GM12878 (cell line): ENCODE measurements at regions not wholly inside any gene's neighbourhood (a gene's known extent, or its start where the extent isn't known, plus 50 kb on each side); places are given as distances from the start of the nearest gene placed in this dataset.

Experiments
- BCL3 ChIP-seq: IDR thresholded peaks from 2 replicates; pipeline ENCODE4 v1.6.1; 2011; ENCODE audit warnings: borderline replicate concordance, low read depth, mild to moderate bottlenecking, moderate library complexity, low read length; ENCODE audit not compliant: insufficient read depth, poor library complexity, severe bottlenecking
- BCLAF1 ChIP-seq: fragments of 450-650 bp; IDR thresholded peaks from 2 replicates; pipeline ENCODE4 v1.6.1; 2017; ENCODE audit warnings: antibody characterized with exemption, mild to moderate bottlenecking, moderate library complexity
- CHD1 ChIP-seq: IDR thresholded peaks from 2 replicates; pipeline ENCODE4 v1.6.1; 2012; ENCODE audit warnings: low read depth, low read length, improper control_type of control experiment
- CREM ChIP-seq: IDR thresholded peaks from 2 replicates; pipeline ENCODE4 v1.6.1; 2014; ENCODE audit warnings: antibody characterized with exemption, low read depth
- HSF1 ChIP-seq: fragments of 150-350 bp; IDR thresholded peaks from 2 replicates; pipeline ENCODE4 v1.6.1; 2014; ENCODE audit warnings: mild to moderate bottlenecking, low read depth, low read length
- NFYA ChIP-seq: IDR thresholded peaks from 2 replicates; pipeline ENCODE4 v1.6.1; 2011; ENCODE audit warnings: low read depth, mild to moderate bottlenecking, low read length, improper control_type of control experiment, borderline replicate concordance
- PAX8 ChIP-seq: fragments of 450-650 bp; IDR thresholded peaks from 2 replicates; pipeline ENCODE4 v1.6.1; 2017; ENCODE audit warnings: mild to moderate bottlenecking, moderate library complexity
- POLR2AphosphoS5 ChIP-seq: IDR thresholded peaks from 2 replicates; pipeline ENCODE4 v1.6.1; 2011; ENCODE audit warnings: mild to moderate bottlenecking, low read length, inconsistent platforms
- RELB ChIP-seq: fragments of 450-650 bp; IDR thresholded peaks from 2 replicates; pipeline ENCODE4 v1.6.1; 2017; ENCODE audit warnings: low read depth, mild to moderate bottlenecking, moderate library complexity
- SMAD5 ChIP-seq: IDR thresholded peaks from 2 replicates; pipeline ENCODE4 v1.6.1; 2016; ENCODE audit warnings: antibody characterized with exemption, low read depth
- USF2 ChIP-seq: IDR thresholded peaks from 2 replicates; pipeline ENCODE4 v1.6.1; 2011; ENCODE audit warnings: low read depth, low read length, improper control_type of control experiment, borderline replicate concordance
- ZBTB40 ChIP-seq: fragments of 450-650 bp; IDR thresholded peaks from 2 replicates; pipeline ENCODE4 v1.6.1; 2016; ENCODE audit warnings: mild to moderate bottlenecking, moderate library complexity, borderline replicate concordance
- ZZZ3 ChIP-seq: IDR thresholded peaks from 2 replicates; pipeline ENCODE4 v1.6.1; 2011; ENCODE audit warnings: low read depth; ENCODE audit not compliant: control insufficient read depth, insufficient read length

GRCh38 chr1:116232989-116233514 lies 121.9 kb downstream of the MAB21L3 start (continued):
- TF ChIP-seq HSF1 (no peak), PAX8 (no peak), BCLAF1 (no peak), POLR2AphosphoS5 (no peak), BCL3 (no peak), USF2 (no peak), ZBTB40 (no peak), CREM (no peak), RELB (peak; percentile 23; the same call in 1 of the 2 replicates), SMAD5 (no peak), NFYA (no peak), ZZZ3 (no peak), CHD1 (no peak)
